HG02852 (cell line): ENCODE measurements at regions not wholly inside any gene's neighbourhood (a gene's known extent, or its start where the extent isn't known, plus 50 kb on each side); places are given as distances from the start of the nearest gene placed in this dataset.
A peak's percentile ranks its signal among the peaks of the same experiment; 100 is the strongest.

Experiments used
- ATAC-seq: cut with Tn5 transposase; IDR thresholded peaks from one replicate; pipeline ENCODE4 v1.9.1; 2021; ENCODE audit warnings: mild to moderate bottlenecking, moderate library complexity; ENCODE audit not compliant: unreplicated experiment

DNA sequence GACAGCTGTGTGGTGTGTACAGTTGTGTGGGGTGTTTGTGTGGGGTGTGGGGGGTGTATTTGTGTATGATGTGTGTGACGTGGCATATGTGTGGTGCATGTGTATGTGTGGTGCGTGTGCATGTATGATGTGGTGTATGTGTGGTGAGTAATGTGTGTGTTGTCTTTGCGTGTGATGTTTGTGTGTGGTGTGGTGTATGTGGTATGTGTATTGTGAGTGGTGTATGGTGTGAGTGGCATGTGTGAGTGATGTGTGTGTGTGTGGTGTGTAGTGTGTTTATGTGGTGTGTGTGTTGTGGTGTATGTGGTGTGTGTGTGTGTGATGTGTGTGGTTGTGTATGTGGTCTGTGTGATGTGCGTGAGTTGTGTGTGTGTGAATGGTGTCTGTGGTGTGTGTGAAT is 191.1 kb downstream of the MELK start:
- no peak for ATAC-seq

DNA sequence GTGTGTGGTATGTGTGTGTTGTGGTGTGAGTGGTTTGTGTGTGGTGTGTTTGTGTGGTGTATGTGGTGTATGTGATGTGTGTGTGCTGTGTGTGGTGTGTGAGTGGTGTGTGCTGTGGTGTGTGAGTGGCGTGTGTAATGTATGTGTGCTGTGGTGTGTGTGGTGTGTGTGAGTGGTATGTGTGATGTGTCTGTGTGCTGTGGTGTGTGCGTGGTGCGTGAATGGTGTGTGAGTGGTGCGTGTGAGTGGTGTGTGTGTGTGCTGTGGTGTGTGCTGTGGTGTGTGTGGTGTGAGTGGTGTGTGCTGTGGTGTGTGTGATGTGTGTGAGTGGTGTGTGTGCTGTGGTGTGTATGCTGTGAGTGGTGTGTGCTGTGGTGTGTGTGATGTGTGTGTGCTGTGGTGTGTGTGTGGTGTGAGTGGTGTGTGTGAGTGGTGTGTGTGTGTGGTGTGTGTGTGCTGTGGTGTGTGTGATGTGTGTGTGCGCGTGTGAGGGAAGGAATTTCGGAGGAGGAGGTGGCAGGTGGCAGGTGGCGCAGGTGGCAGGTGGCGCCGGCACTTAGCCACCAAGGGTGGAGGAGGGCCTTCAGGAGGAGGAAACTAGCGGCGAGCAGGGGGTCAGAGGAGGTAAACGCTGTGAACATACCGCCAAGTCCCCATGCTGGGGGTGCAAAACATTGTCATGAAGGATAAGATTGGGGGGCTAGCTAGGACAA is 191.8 kb downstream of the MELK start:
- ATAC-seq: no peak

DNA sequence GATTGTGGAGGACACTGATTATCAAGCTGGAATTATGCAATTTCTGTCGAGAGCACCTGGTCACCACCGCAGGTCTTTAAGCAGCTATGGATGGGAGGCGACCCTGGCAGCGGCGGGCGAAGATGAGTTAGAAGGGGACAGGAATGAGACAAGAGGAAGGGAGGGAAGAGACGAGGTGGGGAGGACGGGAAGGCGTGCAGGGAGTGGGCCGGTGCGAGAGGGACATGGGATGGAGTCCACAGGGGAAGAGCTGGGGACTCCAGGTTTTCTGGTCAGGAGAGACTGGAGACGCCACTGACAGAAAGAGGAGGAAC is 192.3 kb downstream of the MELK start:
- ATAC-seq: no peak

DNA sequence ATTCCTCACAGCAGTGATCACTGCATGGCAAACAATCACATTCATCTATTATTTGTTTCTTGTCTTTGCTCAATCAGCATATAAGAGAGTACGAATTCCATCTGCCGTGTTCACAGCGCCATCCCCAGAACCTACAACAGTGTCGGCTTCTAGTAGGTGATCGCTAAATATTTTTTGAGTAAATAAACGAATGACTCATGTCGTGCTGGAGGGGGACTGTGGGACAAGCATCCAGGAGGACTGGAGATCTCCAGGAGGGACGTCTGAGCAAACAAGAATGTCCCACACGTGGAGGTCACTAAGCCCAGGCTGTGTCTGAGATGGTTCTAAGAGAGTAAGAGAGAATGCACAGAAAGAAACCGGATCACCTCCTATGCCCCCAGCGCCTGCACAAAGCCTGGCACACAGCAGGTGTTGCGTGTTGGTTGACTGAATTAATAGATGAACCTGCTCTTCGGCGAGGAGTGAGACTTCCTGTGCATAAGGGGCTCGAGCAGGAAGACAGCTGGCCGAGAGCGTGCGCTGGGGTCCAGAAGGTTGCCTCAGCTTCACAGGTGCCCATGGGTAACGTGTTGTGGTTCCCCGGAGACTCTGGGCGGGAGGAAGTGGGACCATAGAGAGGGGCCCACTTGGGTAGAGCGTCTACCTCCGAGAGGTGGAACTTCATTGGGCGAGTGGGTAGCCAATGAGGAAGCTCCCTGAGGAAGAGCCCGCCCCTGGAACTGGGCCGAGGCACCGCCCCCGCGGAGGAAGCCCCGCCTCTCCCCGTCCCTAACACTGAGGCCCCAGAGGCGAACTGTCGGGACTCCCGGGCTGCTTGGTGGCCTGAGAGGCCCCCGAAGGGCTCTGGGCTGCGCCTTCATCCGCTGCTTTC is 193.0 kb downstream of the MELK start:
- ATAC-seq: peak; percentile 98

DNA sequence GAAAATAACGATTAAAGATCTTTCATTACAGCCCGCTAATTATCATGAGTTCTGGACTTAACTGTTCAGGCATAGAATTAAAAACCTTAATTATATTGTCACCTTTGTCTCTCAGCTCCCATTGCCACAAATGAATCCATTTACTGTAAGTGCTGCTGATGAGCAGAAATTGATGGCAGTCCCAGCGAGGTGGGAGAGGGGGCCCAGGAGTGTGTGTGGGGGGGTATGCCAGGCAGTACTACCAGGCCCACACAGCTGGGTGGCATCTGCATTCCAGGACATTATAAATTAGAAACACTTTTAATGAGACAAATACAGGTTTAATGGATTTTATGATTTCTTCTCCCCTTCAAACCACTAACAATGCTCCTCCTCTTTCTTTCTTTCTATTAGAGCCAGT is 196.0 kb downstream of the MELK start:
- no peak for ATAC-seq

DNA sequence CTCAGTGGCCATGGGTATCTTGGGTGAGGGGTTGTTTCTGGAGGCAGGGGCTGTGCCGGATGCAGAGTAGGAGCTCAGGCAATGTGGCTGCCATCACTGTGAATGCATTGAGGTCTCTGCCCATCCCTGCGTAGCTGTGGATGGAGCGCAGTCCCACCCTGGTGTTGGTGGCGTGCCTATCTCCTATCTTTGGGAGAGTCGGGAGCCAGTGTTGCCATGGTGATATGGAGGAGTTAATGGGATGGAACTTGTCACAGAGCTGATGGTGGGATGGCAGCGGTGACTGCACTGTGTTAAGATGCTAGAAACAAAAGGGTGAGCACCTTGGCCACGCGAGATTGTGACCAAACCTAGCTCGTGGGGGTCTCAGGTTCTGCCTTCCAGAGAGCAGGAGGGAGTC is 197.3 kb downstream of the MELK start:
- ATAC-seq: no peak

DNA sequence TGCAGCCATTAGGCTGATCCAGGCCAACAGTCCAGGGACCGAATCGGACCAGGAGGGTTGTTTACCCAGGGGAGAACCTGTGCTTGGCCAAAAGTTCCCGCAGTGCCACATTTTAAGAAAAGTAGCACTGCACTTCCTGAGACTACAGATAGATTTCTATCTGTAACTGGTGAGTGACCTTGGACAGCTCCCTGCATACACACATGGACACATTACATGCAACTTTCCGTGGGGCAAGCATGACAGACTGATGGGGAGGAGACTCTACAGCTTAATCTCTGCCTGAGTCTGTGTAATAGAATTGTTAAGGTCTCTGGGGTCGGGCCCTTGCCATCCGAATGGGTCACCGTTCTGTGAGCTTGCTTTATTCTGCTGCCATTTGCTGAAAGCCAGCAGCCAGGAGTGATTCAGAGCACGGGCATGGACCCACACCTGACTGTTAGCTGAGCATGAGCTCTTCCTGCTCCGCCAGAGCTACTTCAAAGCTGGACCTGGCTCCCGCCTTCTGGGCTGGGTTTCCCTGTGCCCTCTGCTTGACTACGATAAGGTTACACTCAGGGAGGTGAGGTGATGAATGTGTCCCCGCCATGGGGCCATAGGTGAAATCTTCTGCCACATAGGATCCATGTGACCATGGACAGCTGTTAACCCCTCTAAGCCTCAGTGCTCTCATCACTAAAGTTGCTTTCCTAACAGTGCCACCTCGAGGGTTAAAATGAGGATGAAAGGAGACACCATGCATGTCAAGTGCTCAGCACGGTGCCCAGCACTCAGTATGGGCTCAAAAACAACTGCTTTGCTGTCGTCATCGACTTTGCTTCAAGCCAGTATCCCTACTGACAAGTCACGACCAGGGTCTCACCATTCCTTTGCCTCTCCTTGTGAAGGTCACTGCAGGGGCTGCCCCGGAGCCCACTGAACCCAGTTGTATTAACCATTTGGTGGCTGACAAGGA is 200.0 kb downstream of the MELK start:
- no peak for ATAC-seq

DNA sequence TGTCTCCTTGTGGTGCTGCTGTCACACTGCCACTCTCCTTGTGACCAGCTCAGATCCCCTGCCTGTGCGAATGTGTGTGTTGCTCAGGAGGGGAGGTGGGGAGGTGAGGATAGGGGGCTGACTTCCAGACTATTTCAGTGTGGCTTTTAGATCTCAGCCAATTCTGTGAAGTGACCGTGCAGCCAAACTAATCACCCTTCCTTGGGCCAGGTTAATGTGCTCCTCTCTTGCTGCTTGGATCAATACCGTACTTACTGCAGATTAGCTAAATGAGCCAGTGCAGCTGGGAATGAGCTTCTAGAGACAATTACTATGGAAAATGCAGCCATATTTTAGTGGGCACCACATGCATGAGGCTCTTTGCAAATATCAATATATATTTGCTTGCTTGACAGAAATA is 206.0 kb downstream of the MELK start:
- ATAC-seq: no peak

DNA sequence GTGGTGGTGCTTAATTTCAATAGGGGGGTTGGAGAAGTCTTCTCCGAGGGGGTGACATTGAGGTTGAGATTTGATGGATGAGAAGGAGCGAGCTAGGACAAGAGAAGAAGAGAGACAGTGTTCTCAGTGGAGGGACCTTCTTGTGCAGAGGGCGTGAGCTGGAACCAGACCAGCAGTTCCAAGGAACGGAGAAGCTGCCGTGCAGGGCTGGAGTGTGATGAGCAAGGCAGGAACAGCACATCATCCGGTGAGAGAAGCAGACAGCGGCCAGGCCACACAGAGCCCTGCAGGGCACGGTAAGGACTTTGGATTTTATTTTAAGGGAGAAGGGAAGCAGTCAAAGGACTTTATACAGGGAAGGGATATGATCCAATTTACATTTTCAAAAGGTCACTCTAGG is 206.9 kb downstream of the MELK start:
- ATAC-seq: no peak

DNA sequence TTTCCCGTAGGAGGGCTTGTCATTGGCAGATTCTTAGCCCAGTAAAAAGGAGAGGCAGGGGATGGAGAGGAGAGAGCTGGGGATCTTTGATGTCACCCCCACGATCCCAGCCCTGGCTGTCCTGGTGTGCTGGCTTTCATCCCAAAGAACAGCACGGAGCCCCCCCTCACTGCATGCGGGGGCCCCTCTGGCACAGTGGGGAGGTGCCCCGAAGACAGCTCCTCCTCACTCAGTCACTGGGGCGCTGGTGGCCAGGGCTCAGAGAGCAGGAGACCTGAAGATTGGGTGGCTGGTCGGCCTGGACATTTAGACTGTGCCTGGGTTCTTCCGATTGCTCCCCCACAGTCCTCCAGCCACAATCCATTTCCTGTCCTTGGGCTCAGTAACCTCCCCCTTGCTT is 207.5 kb downstream of the MELK start:
- no peak for ATAC-seq

DNA sequence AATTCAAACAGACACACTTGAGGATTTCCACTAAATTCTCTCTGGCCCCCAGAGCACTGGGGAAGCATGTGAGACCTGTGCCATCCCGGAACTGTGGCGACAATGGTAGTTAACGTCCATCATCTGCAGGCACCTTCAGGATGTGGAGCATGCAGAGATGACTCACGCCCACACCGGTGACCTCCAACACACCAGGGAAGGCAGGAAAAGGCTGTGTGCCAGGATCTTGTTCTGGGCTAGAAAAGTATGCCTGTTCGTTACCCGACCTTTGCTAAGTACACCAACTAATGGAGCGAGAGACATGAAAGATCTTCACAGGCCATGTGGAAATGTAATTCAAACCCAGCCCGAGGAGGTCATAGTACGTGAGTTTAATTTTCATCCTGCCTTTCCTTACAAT is 208.8 kb downstream of the MELK start:
- no peak for ATAC-seq
